Stimulated activated CD4-positive, alpha-beta T cell treated with anti-CD3 and anti-CD28 coated beads, Interleukin-1b, Interleukin-23, amount 100 ng/mL, for 24 hours (primary cell): ENCODE measurements at regions not wholly inside any gene's neighbourhood (a gene's known extent, or its start where the extent isn't known, plus 50 kb on each side); places are given as distances from the start of the nearest gene placed in this dataset.

Experiments used
- DNase-seq, 4 experiments: peaks; one replicate each; pipeline ENCODE4 v3.0.0-alpha.2; 2020; ENCODE audit warnings: low read depth in 4 of 4, low spot score in 1 of 4

GRCh38 chr4:149296503-149296902 lies 519.1 kb downstream of the IQCM start:
- no peak for DNase-seq

DNA sequence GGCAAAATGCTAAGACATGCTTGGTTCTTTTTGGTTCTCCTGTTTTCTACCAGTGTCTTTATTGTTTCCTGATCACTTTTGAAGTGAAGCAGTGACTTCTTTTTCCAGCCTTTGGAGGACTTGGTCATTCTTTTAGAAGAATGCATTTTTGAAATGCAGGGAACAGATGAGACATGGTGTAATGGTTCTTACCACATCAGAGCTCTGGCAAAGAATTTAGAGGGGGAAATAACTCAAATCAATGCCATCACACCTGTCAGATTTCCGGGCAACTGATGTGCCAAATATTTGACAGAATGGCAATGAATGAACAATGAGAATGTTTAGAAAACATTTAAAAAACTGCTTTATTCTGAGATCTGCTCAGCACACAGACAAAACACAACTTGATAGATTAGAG lies 519.6 kb downstream of the IQCM start:
- DNase-seq = no peak

GRCh38 chr4:149294601-149295000 lies 521.0 kb downstream of the IQCM start:
- DNase-seq = no peak

DNA sequence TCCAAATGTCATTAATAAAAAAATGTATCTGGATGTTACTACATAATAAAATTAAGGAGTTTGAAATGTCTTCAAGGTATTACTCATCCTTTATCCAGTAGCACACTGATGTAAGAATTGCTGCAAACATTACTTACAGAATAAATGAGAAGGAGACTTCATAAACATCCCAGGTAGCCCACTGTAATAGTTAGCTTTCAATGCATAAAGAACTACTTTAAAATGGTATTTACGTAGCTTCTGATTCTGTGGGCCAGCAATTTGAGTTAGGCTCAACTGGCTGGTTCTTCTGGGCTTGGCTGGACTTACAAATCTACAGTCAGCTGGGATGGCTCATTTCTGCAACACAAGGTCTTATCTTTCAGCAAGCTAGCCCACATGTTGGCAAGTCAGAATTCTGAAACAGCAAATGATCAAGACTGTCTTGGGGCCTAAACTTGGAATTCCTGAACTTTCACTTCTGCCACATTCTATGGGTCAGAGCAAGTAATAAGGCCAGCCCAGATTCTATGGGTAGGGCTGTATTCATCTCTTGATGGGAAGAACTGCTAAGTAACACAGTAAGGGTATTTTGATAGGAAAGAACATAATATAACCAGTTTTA lies 522.5 kb downstream of the IQCM start:
- DNase-seq = no peak

DNA sequence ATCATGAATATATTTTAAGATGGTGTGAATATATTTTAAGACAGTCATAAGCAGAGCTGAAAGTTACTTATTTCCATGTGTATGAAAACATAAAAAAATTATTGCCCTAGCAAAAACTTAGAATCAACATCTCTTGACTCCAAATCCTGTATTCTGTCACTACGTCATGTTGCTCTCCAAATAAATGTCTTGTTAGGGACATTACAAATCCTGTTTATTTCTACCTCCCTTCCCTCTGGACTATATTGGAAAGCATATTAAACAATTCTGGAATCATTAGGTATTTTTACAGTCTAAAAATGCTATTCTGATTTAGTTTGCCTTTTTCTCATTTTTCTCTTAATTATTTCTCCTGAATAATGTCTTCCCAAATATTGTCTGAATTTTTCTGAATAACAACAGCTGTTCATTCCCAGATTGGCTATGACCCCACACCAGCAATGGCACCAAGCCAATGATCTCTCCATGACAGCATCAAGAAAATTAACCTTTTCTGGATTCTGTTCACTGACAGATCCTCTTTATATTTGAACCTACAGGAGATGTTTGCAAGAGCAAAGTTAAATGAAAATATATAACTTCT lies 523.1 kb downstream of the IQCM start:
- no peak for DNase-seq

GRCh38 chr4:149291463-149291862 lies 524.2 kb downstream of the IQCM start:
- DNase-seq = no peak

DNA sequence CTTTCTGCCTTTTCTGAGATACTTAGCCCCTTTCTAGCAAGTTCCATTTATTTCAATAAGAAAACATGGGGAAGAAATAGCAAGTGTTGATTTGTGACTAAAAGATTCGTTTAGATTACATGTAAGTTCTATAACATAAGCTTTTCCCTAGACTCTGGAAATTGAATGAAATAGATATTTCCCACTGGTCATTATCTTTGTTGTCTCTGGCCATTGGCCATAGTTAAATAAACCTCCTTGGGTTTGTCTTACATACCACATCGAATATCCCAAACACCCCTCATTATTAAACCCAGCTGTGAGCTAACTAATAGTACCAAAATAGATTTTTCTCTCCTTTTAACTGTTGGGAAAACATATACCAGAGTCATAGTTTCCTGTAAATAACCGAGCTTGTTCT lies 534.8 kb downstream of the IQCM start:
- no peak for DNase-seq

GRCh38 chr4:149279776-149280175 lies 535.9 kb downstream of the IQCM start:
- no peak for DNase-seq

GRCh38 chr4:149279331-149279730 lies 536.3 kb downstream of the IQCM start:
- DNase-seq = no peak

- DNase-seq = no peak
Observed at GRCh38 chr4:149277705-149278104, 537.9 kb downstream of the IQCM start.

DNA sequence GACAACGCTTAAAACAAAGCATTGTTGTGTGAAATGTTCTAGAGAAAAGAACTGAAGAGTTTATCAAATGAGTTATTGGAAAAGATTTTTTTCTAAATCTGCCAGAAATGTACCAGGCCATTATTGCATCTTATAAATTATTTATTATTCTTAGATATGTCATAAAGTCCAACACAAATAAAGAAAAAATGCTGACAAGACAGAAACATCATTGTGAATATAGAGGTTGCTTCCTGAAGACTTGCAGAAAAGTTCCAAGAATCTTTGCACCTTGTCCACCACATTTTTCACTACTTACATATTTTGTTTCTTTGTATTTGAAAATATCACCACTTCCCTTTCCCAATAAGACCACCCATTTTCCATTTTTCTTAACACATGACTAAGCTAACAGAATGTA lies 545.8 kb downstream of the IQCM start:
- DNase-seq = no peak

DNA sequence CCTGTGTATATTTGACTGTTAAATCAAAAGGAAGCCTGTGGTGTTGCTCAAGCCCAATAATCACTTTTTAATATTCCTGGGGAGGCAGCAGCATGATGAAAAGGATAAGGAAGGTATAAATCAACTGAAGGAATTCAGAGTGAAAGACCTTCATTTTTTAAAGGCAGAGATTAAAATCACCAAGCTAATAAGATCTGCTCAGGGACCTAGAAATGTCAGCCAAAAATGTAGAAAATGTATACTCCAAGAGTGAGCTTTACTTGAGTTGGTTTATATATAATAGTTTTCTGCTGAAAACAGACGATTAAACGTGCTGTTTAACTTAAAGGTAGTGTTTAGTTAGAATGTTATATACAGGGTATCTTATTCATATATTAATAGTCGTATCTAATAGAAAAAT lies 549.3 kb downstream of the IQCM start:
- no peak for DNase-seq

DNA sequence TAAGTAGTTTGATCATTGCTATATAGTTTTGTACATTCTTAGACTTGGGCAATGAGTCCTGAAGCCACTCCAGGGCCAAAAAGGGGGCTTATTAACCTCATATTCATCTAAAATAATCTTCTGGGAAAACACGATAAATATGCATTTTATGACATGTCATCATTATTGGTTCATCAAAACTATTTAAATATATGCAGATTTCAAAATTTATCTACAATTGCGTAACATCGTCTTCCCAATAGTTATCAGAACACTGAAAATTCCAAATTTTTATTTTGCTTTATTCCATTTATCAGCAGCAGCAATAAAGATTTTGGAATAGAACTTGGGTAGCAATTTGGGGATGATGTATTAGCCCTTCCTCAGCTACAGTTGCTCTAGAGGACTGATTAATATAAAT lies 550.0 kb downstream of the IQCM start:
- no peak for DNase-seq

DNA sequence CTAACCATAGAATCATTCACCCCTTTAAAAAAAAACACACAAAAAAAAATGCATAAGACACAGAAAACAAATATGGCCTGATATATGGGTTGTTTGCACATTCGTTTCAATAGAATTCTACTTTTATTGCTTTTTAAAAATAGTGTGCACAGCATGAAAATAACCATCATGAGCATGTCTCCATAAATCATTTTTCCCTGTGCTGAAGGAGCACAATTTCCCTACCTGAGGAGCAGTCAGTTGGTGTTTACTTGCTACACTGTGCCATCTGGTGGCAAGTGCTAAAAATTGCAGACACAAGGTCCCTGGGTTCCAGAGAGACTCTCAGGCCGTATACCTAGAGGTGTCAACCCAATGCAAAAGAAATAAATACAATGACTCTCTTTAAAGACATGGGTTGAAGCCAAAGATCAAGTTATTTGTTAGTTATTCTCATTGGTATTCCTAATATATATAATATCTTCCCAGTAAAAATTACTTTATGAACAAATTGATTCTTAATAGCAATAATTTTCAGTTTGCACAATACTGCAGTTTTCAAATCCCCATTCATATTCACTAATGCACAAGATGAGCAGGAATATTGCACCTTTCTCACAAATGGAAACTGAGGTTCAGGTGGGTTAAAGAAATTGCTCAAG lies 551.4 kb downstream of the IQCM start:
- no peak for DNase-seq

GRCh38 chr4:149248191-149248764 lies 567.4 kb downstream of the IQCM start:
- DNase-seq = no peak

GRCh38 chr4:149247164-149247563 lies 568.5 kb downstream of the IQCM start:
- DNase-seq = no peak

- no peak for DNase-seq
Observed at GRCh38 chr4:149245333-149245732, 570.3 kb downstream of the IQCM start.

DNA sequence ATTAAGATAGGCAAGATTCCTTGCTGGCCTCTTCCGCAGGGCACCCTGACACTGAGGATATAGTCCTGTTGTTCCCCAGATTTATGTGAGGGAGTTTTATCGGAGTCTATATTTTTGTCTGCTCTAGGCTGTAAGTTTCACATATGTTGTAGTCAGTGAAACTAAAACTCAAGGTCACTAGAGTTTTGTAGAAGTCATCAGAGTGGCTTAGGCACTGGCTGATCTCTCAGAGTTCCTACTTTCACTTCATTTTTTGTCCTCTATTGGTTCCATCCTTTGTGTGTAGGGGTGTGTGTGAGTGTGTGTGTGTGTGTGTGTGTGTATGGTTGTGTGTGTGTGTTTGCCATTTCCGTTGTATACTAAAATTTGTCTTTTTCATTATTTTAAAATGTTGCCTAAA lies 577.5 kb downstream of the IQCM start:
- no peak for DNase-seq

DNA sequence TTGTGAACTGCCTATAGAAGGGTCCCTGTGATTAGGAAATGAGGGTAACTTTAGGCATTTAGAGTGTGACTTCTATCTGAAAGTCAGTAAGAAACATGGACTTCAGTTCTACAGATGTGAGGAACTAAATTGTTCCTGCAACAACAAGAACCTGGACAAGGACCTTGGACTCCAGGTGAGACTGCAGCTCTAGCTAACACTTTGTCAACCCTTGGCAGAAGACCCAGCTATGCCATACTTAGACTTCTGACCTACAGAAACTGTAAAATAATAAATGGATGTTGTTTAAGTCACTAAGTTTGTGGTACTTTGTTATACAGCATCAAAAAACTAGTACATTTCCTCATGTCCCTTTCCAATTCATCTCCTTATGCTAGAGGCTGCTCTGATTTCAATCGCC lies 580.8 kb downstream of the IQCM start:
- no peak for DNase-seq

DNA sequence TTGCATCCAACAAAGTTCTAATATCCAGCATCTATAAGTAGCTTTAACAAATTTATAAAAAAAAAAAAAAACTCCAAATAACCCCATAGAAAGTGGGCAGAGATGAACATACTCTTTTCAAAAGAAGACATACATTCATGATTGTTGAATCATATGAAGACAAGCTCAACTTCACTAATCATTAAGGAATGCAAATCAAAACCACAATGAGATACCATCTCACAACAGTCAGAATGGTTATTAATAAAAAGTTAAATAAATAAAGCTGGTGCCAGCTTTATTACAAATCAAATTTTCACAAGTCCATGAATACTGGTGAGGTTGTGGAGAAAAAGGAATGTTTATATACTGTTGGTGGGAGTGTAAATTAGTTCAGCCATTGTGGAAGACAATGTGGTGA lies 592.0 kb downstream of the IQCM start:
- no peak for DNase-seq

DNA sequence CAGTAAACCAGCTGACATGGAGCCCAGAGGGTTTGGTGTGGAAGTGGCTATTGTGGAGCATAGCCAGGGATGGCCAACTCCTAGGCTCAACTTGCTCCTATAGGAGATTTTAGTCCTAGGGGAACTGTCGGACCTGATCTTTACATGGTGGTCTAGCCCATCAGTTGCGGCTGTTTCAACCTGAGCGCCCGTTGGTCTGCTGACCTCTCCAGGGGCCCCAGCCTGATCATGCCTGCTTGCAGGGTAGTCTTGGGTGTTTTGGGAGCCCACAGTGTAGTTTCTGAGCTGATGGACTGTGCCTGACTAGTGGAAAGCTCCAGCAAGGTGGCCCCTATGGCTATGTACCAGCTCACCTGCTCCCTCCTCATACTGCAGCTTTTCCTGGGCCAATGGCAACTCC lies 597.0 kb downstream of the IQCM start:
- DNase-seq = no peak

- no peak for DNase-seq
Observed at GRCh38 chr4:149214301-149214700, 601.3 kb downstream of the IQCM start.

DNA sequence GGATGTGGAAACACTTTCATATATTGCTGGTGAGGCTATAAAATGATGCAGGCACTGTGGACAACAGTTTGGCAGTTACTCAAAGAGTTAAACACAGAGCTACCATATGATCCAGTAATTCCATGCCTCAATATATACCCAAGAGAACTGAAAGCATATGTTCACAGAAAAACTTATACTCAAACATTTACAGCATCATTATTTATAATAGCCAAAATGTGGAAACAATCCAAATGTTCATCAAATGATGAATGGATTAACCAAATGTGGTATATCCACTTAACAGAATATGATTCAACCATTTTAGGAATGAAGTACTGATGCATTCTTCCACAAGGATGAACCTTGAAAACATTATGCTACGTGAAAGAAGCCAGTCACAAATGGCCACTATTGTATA lies 603.8 kb downstream of the IQCM start:
- DNase-seq = no peak
